Stimulated activated CD4-positive, alpha-beta T cell treated with anti-CD3 and anti-CD28 coated beads, Interleukin-4, amount 100 ng/mL, for 4 hours (primary cell): ENCODE measurements at regions not wholly inside any gene's neighbourhood (a gene's known extent, or its start where the extent isn't known, plus 50 kb on each side); places are given as distances from the start of the nearest gene placed in this dataset.

Experiments
- DNase-seq, 2 experiments: peaks; one replicate each; pipeline ENCODE4 v3.0.0-alpha.2; 2020

- no peak for DNase-seq
Measured at GRCh38 chr3:182668541-182668940, 124.8 kb upstream of the ATP11B start.

GRCh38 chr3:182668974-182669373 is 124.3 kb upstream of the ATP11B start:
- DNase-seq: no peak

GRCh38 chr3:182671541-182671940 is 121.8 kb upstream of the ATP11B start:
- DNase-seq: no peak

- DNase-seq: no peak
Measured at GRCh38 chr3:182671942-182672341, 121.4 kb upstream of the ATP11B start.

GRCh38 chr3:182673336-182673735 is 120.0 kb upstream of the ATP11B start:
- no peak for DNase-seq

- DNase-seq: peak; percentile 45 to 46
Measured at GRCh38 chr3:182682263-182683241, 110.8 kb upstream of the ATP11B start.

- DNase-seq: peak; percentile 38 to 45
Measured at GRCh38 chr3:182683453-182683852, 109.9 kb upstream of the ATP11B start.

- no peak for DNase-seq
Measured at GRCh38 chr3:182683858-182684257, 109.4 kb upstream of the ATP11B start.

- DNase-seq: no peak
Measured at GRCh38 chr3:182686033-182686886, 107.0 kb upstream of the ATP11B start.

GRCh38 chr3:182690172-182690571 is 103.1 kb upstream of the ATP11B start:
- no peak for DNase-seq

- DNase-seq: no peak
Measured at GRCh38 chr3:182692021-182692420, 101.3 kb upstream of the ATP11B start.

- DNase-seq: no peak
Measured at GRCh38 chr3:182692695-182693094, 100.6 kb upstream of the ATP11B start.

- DNase-seq: no peak
Measured at GRCh38 chr3:182693723-182694122, 99.6 kb upstream of the ATP11B start.

GRCh38 chr3:182696916-182697315 is 96.4 kb upstream of the ATP11B start:
- DNase-seq: no peak

GRCh38 chr3:182697345-182697919 is 95.9 kb upstream of the ATP11B start:
- no peak for DNase-seq

- no peak for DNase-seq
Measured at GRCh38 chr3:182698078-182698477, 95.2 kb upstream of the ATP11B start.

- no peak for DNase-seq
Measured at GRCh38 chr3:182699550-182700170, 93.6 kb upstream of the ATP11B start.

GRCh38 chr3:182702216-182702615 is 91.1 kb upstream of the ATP11B start:
- DNase-seq: no peak

GRCh38 chr3:182703233-182703632 is 90.1 kb upstream of the ATP11B start:
- no peak for DNase-seq

GRCh38 chr3:182704926-182705325 is 88.4 kb upstream of the ATP11B start:
- DNase-seq: no peak

- DNase-seq: no peak
Measured at GRCh38 chr3:182708810-182709209, 84.5 kb upstream of the ATP11B start.

GRCh38 chr3:182709306-182709705 is 84.0 kb upstream of the ATP11B start:
- DNase-seq: no peak
